DND-41 (cell line): ENCODE measurements at regions not wholly inside any gene's neighbourhood (a gene's known extent, or its start where the extent isn't known, plus 50 kb on each side); places are given as distances from the start of the nearest gene placed in this dataset.
"Not testable (repeated sequence)": the region's sequence is repeated elsewhere in the genome, so short reads cannot be mapped to it uniquely, and the experiment has no call there.

Experiments
- EZH2 ChIP-seq: IDR thresholded peaks from 3 replicates; pipeline ENCODE4 v1.6.1; 2012; ENCODE audit warnings: borderline replicate concordance, low read depth, mild to moderate bottlenecking, moderate library complexity, low read length, inconsistent platforms; ENCODE audit not compliant: severe bottlenecking
- TF ChIP-seq, protein P1 (sequence below): IDR thresholded peaks from 2 replicates; pipeline ENCODE4 v1.5.1; 2012; ENCODE audit warnings: borderline replicate concordance, low read length, moderate library complexity, mild to moderate bottlenecking; ENCODE audit not compliant: poor library complexity, severe bottlenecking; ENCODE audit errors: extremely low read depth

DNA sequence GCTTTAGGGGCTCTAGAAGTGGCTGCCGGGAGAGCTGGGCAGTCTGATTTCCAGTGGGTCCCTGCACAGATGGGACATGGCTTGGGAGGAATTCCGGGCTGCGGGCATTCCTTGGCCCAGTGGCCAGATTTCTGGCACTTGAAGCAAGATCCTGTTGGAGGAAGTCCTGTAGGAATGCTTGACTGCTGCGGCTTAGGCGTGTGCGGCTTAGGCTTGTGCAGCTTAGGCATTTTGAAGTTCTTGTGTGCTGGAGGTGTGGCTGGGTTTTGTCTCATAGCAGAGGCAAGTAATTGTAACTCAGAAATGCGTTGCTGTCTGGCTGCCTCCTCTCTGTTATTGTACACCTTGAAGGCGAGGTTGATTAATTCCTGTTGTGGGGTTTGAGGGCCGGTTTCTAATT is 171.5 kb downstream of the UNC5CL start:
- TF ChIP-seq EZH2: not testable (repeated sequence)
- TF ChIP-seq, protein P1, sequence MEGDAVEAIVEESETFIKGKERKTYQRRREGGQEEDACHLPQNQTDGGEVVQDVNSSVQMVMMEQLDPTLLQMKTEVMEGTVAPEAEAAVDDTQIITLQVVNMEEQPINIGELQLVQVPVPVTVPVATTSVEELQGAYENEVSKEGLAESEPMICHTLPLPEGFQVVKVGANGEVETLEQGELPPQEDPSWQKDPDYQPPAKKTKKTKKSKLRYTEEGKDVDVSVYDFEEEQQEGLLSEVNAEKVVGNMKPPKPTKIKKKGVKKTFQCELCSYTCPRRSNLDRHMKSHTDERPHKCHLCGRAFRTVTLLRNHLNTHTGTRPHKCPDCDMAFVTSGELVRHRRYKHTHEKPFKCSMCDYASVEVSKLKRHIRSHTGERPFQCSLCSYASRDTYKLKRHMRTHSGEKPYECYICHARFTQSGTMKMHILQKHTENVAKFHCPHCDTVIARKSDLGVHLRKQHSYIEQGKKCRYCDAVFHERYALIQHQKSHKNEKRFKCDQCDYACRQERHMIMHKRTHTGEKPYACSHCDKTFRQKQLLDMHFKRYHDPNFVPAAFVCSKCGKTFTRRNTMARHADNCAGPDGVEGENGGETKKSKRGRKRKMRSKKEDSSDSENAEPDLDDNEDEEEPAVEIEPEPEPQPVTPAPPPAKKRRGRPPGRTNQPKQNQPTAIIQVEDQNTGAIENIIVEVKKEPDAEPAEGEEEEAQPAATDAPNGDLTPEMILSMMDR: not testable (repeated sequence)
